GM12891 (cell line): ENCODE measurements at regions not wholly inside any gene's neighbourhood (a gene's known extent, or its start where the extent isn't known, plus 50 kb on each side); places are given as distances from the start of the nearest gene placed in this dataset.

ENCODE experiments used
- PAX5 ChIP-seq: IDR thresholded peaks from 2 replicates; pipeline ENCODE4 v1.6.1; 2011; ENCODE audit warnings: low read length, moderate library complexity, mild to moderate bottlenecking; ENCODE audit not compliant: insufficient read depth, severe bottlenecking
- POLR2A ChIP-seq: IDR thresholded peaks from 2 replicates; pipeline ENCODE4 v1.6.1; 2011; ENCODE audit warnings: low read depth, low read length, control low read depth
- POLR2AphosphoS5 ChIP-seq: IDR thresholded peaks from 2 replicates; pipeline ENCODE4 v1.6.1; 2011; ENCODE audit warnings: low read depth, low read length, control low read depth
- SPI1 ChIP-seq: IDR thresholded peaks from 2 replicates; pipeline ENCODE4 v1.6.1; 2011; ENCODE audit warnings: low read depth, low read length, control low read depth
- TAF1 ChIP-seq: IDR thresholded peaks from 2 replicates; pipeline ENCODE4 v1.6.1; 2011; ENCODE audit warnings: low read depth, low read length, control low read depth

DNA sequence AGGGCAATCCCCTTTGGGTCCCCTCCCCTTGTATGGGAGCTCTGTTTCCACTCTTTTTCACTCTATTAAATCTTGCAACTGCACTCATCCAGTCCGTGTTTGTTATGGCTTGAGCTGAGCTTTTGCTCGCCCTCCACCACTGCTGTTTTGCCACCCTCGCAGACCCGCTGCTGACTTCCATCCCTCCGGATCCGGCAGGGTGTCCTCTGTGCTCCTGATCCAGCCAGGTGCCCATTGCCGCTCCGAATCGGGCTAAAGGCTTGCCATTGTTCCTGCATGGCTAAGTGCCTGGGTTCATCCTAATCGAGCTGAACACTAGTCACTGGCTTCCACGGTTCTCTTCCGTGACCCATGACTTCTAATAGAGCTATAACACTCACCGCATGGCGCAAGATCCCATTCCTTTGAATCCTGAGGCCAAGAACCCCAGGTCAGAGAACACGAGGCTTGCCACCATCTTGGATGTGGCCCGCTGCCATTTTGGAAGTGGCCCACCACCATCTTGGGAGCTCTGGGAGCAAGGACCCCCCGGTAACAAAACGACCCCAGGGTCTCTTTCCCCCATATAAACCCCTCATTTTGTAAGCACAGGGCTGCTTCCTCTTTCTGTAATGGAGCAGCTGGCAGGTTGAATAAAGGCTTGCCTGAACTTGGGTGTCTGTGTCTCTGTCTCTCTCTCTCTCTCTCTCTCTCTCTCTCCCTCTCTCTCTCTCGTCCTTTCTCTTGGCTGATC lies 1166.2 kb downstream of the TAF11L14 start:
- TF ChIP-seq POLR2AphosphoS5 (no peak), POLR2A (no peak), TAF1 (no peak), PAX5 (no peak), SPI1 (no peak)
